ENCODE measurements at regions not wholly inside any gene's neighbourhood (a gene's known extent, or its start where the extent isn't known, plus 50 kb on each side); places are given as distances from the start of the nearest gene placed in this dataset. TPM values are rescaled to one million over a fixed set of nuclear protein-coding genes. Genes with fewer than 3 reads are reported as not detected.

GRCh38 chr14:25757364-25757763 lies 707.4 kb upstream of the STXBP6 start:
- no peak for DNase-seq (ENCODE audit: low spot score)

- DNase-seq (ENCODE audit: low spot score) = no peak
Measured at GRCh38 chr14:25756876-25757275, 706.9 kb upstream of the STXBP6 start.

GRCh38 chr14:25753130-25753529 lies 703.2 kb upstream of the STXBP6 start:
- no peak for DNase-seq (ENCODE audit: low spot score)

- DNase-seq (ENCODE audit: low spot score) = no peak
Measured at GRCh38 chr14:25750436-25750835, 700.5 kb upstream of the STXBP6 start.

Small RNA genes in the stretch of these regions (small RNA-seq; reads per million reads assigned to genes)
- not detected for gene RF00440

Measured in HT-29 (cell line).